ENCODE measurements at regions not wholly inside any gene's neighbourhood (a gene's known extent, or its start where the extent isn't known, plus 50 kb on each side); places are given as distances from the start of the nearest gene placed in this dataset.
"Not testable (repeated sequence)": the region's sequence is repeated elsewhere in the genome, so short reads cannot be mapped to it uniquely, and the experiment has no call there.

- not testable (repeated sequence) for TF ChIP-seq CTCF, POLR2A (IDR thresholded peaks at IDR 0.05)
Measured at GRCh38 chrX:115840729-115841409, 279.9 kb downstream of the PLS3 start.

All from testis (tissue), 2 donors.